ENCODE measurements at regions not wholly inside any gene's neighbourhood (a gene's known extent, or its start where the extent isn't known, plus 50 kb on each side); places are given as distances from the start of the nearest gene placed in this dataset.
A peak's percentile ranks its signal among the peaks of the same experiment; 100 is the strongest.
"Not testable (repeated sequence)": the region's sequence is repeated elsewhere in the genome, so short reads cannot be mapped to it uniquely, and the experiment has no call there.

GRCh38 chr1:194080826-194081225 lies 894.4 kb upstream of the B3GALT2 start:
- no peak for DNase-seq

DNA sequence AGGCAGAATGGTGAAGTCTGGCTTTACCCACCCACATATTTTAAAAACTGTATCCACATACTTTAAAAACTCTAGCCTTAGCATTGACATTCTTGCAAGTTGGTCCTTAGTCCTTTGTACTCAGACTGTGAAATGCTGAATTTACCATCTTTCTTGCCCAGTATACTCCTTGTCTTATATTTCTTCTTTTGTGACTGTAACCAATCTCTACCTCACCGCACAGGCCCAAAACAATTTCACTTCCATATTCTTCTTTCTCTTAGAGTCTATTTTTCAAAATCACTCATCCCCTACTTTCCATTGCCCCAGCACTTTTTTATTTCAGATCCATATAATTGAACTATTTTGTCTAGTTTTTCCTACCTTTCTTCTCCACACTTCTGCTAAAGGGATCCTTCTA lies 892.4 kb upstream of the B3GALT2 start:
- no peak for DNase-seq

- DNase-seq, result no peak
These were observed 890.2 kb upstream of the B3GALT2 start for GRCh38 chr1:194076646-194077045.

DNA sequence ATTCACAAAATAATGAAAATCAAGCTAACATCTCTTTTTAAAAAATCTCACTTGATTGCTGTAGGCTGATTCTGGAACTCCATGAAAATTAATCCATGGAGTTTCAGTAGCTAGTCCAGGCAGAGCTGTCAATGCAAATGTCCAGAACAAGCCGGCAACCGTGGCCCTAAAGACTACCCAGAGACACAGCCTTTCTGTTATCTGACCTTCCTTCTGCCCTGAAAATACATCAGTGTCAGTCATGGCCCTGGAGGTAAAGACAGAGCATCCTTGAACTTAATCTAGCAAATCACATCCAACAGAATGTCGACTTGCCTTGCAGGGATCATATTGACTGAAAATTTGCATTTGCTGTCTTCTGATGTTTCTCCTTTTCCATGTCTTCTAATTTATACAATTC lies 887.4 kb upstream of the B3GALT2 start:
- no peak for DNase-seq

GRCh38 chr1:194071205-194071604 lies 884.8 kb upstream of the B3GALT2 start:
- no peak for DNase-seq

DNA sequence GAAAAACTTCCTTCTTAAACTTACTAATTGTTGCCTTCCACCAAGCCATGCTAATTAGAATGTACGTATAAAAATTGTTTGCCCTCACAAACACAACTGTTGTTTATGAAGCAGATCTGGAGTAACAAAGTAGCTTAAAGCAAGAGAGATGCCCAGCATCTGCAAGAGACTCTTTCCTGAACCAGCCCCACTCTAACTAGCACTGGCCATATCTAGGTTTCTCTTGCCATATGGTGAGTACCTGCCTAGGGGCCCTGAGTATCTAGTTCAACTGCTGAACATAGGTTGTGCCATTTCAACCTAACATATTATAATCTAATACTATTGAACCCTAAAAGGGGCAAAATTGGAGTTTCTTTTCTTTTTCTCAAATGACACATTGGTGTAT lies 883.4 kb upstream of the B3GALT2 start:
- no peak for DNase-seq

DNA sequence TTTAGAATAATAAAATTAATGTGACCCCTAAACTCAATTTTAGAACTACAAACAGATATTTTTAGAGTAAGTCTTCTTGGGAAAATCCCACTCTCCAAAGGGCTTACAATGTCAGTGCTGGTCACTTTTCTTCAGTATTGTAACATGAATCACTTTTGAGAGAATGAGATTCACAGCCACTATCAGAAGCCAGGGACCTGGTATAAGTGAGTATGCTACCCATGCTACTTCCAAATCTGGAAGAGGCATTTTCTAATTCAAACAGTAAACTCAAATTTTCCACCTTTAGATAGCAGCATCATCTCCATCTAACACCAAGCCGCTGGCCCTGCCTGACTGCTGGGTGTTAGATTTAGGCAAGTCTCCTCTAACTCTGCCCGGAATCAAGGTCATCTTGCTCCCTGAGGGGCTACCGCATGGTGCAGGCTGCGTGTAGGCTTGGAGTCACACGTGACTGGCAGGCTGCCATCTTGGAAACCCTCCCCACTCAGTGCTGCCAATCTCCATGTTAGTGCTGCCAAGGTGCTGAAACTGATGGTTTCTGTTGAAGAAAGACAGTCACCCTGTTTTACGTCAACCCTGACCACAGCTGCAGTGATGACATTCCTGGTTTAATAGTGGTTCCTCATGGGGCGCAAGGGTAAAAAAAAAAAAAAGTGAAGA lies 882.9 kb upstream of the B3GALT2 start:
- no peak for DNase-seq

DNA sequence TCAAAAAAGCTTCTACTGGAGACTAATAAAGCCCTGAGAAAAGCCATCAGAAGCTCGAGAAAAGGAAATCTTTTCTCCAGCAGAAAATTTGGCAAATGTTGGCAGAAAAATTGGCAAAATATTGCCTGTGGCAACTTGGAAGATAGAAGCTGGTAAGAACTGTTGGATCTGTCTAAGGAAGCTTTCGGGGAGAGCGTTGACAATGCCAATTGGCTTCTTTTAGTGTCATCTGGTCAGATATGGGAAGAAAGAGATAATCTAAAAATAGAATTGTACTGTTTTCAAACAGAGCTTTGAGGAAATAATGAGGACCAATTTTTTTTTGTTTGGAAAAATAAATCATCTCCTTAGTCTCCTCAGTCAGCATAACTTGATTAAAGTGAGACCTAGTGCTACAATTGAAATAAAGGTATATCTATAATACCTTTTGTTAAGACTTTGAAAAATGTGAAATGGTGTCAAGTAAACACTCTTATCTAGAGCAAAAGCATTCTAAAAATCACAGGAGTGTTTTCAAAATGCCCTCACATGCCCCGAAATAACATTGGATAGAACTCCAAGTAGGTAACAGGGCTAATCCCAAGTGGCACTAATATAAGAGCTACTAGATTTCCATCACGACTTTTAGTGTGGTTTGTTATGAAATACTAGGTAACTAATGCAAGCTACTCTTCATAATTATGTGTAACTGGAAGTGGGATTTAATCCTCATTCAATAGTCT lies 882.2 kb upstream of the B3GALT2 start:
- no peak for DNase-seq

- DNase-seq, result no peak
These were observed 881.4 kb upstream of the B3GALT2 start for GRCh38 chr1:194067772-194068171.

DNA sequence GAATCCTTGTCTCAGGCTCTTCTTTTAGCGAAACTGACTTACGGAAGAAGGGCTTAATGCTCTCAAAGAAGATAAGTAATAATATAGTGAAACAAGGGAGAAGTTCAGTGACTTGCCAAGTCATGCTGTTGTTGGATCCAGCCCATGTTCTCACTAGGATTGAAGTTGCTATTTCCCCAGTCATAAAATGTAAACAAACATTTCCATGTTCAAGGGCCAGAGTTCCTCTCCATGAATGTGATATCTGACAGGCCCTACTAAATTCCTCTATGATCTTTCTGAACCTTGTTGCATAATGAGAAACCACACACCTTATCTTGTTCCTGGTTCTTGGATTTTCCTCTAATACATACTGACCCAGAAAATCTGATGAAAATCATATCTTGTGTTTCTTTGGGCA lies 876.5 kb upstream of the B3GALT2 start:
- DNase-seq, result no peak

DNA sequence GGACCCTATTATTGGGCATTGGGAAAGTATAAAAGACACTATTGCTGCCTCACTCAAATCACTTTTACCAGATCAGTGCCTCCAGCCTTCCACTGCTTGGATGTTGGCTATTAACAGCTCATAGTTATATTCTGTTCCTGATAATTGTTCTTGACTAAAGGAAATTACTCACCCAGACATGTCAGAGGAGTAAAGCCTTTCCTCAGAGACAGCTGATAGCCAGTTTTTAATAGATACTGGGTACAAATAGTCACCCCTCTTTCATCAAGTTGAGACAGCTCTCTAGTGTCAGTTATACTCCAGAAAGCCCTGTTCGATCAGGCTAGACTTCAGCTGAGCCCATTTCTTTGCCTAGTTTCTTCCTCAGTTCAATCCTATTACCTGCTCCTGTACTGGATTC lies 876.1 kb upstream of the B3GALT2 start:
- no peak for DNase-seq

GRCh38 chr1:194060481-194060880 lies 874.1 kb upstream of the B3GALT2 start:
- no peak for DNase-seq

DNA sequence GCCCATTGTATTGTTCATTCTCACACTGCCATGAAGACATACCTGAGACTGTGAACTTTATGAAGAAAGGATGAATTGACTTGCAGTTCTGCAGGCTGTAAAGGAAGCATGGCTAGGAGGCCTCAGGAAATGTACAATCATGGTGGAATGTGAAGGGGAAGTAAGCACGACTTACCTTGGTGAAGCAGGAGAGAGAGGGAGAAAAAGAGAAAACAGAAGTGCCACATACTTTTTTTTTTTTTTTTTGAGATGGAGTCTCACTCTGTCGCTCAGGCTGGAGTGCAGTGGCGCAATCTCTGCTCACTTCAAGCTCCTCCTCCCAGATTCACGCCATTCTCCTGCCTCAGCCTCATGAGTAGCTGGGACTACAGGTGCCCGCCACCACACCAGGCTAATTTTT lies 871.9 kb upstream of the B3GALT2 start:
- DNase-seq, result not testable (repeated sequence)

GRCh38 chr1:194056169-194056568 lies 869.8 kb upstream of the B3GALT2 start:
- no peak for DNase-seq

- no peak for DNase-seq
These were observed 869.1 kb upstream of the B3GALT2 start for GRCh38 chr1:194055536-194055935.

DNA sequence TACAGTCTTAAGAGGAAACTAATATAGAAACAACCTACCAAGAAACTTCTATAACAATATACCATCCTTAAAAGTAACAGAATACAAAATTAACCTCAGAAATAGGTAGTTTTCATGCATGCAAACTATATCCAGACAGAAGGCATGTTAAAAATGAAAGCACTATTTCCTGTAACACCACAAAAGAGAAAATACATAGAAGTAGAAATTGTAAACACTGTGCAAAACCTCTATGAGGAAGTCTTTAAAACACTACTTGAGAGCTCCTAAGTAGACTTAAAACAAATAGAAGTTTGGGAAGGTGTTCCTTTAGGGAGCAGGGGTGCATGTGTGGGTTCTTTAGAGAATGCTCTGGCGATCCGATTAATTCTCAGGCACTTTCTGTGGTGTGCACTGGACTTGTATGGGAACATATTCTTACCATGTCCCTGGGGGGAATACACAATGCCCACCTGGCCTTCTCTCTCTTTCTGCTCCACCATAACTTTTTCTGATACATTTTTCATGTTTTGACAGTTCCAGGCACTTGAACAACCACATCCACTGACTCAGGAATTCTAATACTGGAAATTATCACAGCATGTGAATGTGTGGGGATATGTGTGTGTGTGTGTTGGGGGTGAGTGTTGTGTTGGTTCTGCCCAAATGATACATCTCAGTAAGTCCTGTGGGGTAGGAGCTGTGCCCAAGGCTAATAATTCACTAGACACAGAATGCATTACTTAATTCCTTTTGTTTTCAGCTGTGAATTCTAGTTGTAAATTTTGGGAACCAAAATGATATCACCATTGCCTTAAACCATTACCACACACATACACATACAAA lies 866.3 kb upstream of the B3GALT2 start:
- peak; percentile 6 for DNase-seq

GRCh38 chr1:194047921-194048320 lies 861.5 kb upstream of the B3GALT2 start:
- DNase-seq, result no peak

- no peak for DNase-seq
These were observed 860.8 kb upstream of the B3GALT2 start for GRCh38 chr1:194047206-194047605.

DNA sequence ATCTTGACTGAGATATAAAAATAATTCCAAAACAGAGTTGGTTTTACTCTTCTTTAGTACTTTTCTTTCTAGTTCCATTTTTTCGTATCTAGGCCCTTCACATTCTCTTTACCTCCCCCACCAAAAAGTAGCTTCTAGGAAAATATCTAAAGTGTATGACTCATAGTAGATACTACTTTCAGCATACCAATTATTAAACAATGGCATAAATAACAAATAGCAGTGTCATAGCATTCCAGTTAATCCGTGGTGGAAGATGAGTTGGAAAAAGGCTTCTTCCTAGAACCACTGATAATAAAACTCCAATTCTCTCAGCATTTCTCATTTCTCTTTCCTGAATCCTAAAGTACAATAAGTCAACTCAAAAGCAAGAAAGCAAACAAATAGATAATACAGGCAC lies 859.0 kb upstream of the B3GALT2 start:
- DNase-seq, result no peak

DNA sequence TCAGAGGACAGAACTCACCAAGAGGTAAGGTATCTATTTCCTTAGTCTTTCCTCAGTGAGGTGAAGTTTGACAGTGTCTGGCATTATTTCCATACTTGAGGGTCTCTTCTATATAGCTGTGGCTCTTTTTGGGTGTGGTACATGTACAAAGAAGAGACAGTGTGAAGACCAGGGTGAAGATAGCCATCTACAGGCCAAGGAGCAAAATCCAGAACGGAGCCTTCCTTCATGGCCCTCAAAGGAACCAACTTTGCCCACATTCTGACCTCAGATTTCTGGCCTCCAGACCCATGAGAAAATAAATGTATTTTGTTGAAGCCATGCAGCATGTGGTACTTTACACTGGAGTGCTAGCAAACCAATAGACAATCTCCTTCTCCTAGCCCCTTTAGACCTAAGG lies 858.5 kb upstream of the B3GALT2 start:
- DNase-seq, result no peak

- no peak for DNase-seq
These were observed 857.8 kb upstream of the B3GALT2 start for GRCh38 chr1:194043984-194044755.

DNA sequence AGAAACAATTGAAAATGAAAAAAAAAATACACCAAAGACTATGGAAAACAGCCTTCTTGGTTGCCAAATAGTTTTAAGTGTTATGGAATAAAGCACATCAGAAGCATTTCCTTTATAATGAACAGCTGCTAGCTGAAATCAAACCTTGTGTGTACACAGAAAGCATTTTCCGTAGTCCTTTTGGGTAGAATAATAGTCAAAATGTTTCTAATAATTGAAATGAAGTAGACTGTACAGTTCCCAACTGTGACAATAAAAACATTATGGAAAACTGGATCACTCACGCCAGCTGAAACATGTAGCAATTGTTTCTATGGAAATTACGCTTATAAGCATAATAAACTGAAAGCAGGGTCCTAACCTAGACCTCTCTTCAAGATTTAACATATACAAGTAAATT lies 856.3 kb upstream of the B3GALT2 start:
- no peak for DNase-seq

DNA sequence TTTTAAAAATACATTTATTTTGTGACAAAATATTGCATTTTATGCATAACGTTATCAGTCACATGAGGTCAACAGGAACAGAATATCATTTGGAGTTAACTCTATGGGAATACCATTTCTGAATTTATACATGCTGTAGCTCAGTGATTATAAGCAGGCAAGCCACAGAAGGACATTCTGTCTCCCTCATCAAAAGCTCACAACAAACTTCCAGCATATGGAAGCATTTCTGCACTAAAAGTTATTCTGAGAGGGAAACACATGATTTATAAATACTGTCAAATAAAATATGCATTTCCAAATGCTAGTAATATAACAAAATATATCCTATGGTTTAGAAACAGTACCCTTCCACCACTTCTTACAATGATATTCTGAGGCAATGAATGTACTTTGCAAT lies 854.1 kb upstream of the B3GALT2 start:
- no peak for DNase-seq
